OCI-LY3 (cell line): ENCODE measurements at regions not wholly inside any gene's neighbourhood (a gene's known extent, or its start where the extent isn't known, plus 50 kb on each side); places are given as distances from the start of the nearest gene placed in this dataset.

Source experiments
- CTCF ChIP-seq: fragments of 200-600, 300-600 bp; sonication (generic); IDR thresholded peaks from 2 replicates; pipeline ENCODE4 v1.5.1; 2014; ENCODE audit warnings: antibody characterized with exemption, low read length, low read depth
- EZH2phosphoT487 ChIP-seq: fragments of 200-600 bp; shearing (Covaris generic); IDR thresholded peaks from 2 replicates; pipeline ENCODE4 v1.6.1; 2018; ENCODE audit warnings: antibody characterized with exemption, mixed run types, low read depth

- TF ChIP-seq CTCF (no peak), EZH2phosphoT487 (no peak)
These were observed 568.5 kb downstream of the AACS start for GRCh38 chr12:125633686-125634085.
